Liver (tissue), 8 donors: ENCODE measurements at regions not wholly inside any gene's neighbourhood (a gene's known extent, or its start where the extent isn't known, plus 50 kb on each side); places are given as distances from the start of the nearest gene placed in this dataset.

Source experiments
- DNase-seq: peaks from one replicate; pipeline ENCODE4 v3.0.0-alpha.2; 2017; ENCODE audit warnings: low spot score
- H3K27ac ChIP-seq, 2 donors: one replicate each; pipeline ENCODE4 v1.7.0; 2013; ENCODE audit warnings: inconsistent platforms in 2 of 2, low read length in 2 of 2, control low read depth in 1 of 2, low read depth in 1 of 2, mild to moderate bottlenecking in 1 of 2
- H3K27me3 ChIP-seq, 4 donors: one replicate each; pipeline versions ENCODE4 v1.6.1 to v1.7.0; 2013; ENCODE audit warnings: low read length in 3 of 4, inconsistent platforms in 1 of 4, mild to moderate bottlenecking in 1 of 4, moderate library complexity in 1 of 4; ENCODE audit not compliant: control insufficient read depth in 4 of 4, insufficient read depth in 4 of 4
- H3K36me3 ChIP-seq, 4 donors: one replicate each; pipeline versions ENCODE4 v1.6.1 to v1.7.0; 2013; ENCODE audit warnings: low read length in 3 of 4, mild to moderate bottlenecking in 3 of 4, low read depth in 1 of 4, moderate library complexity in 1 of 4; ENCODE audit not compliant: control insufficient read depth in 4 of 4, insufficient read depth in 3 of 4
- H3K4me1 ChIP-seq, 4 donors: one replicate each; pipeline versions ENCODE4 v1.6.1 to v1.7.0; 2013; ENCODE audit warnings: low read length in 3 of 4, mild to moderate bottlenecking in 3 of 4, moderate library complexity in 1 of 4; ENCODE audit not compliant: control insufficient read depth in 4 of 4, insufficient read depth in 4 of 4
- H3K4me3 ChIP-seq, 3 donors: one replicate each; pipeline versions ENCODE4 v1.6.1 to v1.7.0; 2013; ENCODE audit warnings: low read length in 3 of 3, control low read depth in 1 of 3, low read depth in 1 of 3, mild to moderate bottlenecking in 1 of 3
- H3K9ac ChIP-seq, 2 donors: one replicate each; pipeline ENCODE4 v1.7.0; 2013; ENCODE audit warnings: low read length in 2 of 2, mild to moderate bottlenecking in 2 of 2, moderate library complexity in 2 of 2, control low read depth in 1 of 2, low read depth in 1 of 2
- H3K9me3 ChIP-seq, 4 donors: one replicate each; pipeline versions ENCODE4 v1.6.1 to v1.7.0; 2013; ENCODE audit warnings: low read length in 3 of 4; ENCODE audit not compliant: control insufficient read depth in 4 of 4
- CTCF ChIP-seq: fragments of 150-350 bp; IDR thresholded peaks from 2 replicates; pipeline ENCODE4 v1.5.1; 2017; ENCODE audit warnings: improper control_type of control experiment, low read depth, low read length; ENCODE audit not compliant: missing input control
- EGR1 ChIP-seq, 2 donors: IDR thresholded peaks; 2 replicates each; pipeline ENCODE4 v1.6.1; 2016 to 2018; ENCODE audit warnings: antibody characterized with exemption in 2 of 2, low read depth in 2 of 2
- FOXA1 ChIP-seq: IDR thresholded peaks from 2 replicates; pipeline ENCODE4 v1.6.1; 2016; ENCODE audit warnings: antibody characterized with exemption
- FOXA2 ChIP-seq: IDR thresholded peaks from 2 replicates; pipeline ENCODE4 v1.6.1; 2016; ENCODE audit warnings: antibody characterized with exemption
- GABPA ChIP-seq, 2 donors: IDR thresholded peaks in 1 of 2; conservative IDR thresholded peaks in 1 of 2; 2 replicates each; pipeline ENCODE4 v1.6.1; 2016; ENCODE audit warnings: antibody characterized with exemption in 2 of 2, mild to moderate bottlenecking in 1 of 2, moderate library complexity in 1 of 2
- MAX ChIP-seq: IDR thresholded peaks from 2 replicates; pipeline ENCODE4 v1.6.1; 2016; ENCODE audit warnings: antibody characterized with exemption
- NR2F2 ChIP-seq: IDR thresholded peaks from 2 replicates; pipeline ENCODE4 v1.6.1; 2016; ENCODE audit warnings: antibody characterized with exemption
- RAD21 ChIP-seq, 2 donors: IDR thresholded peaks; 2 replicates each; pipeline ENCODE4 v1.6.1; 2016; ENCODE audit warnings: antibody characterized with exemption in 2 of 2, mild to moderate bottlenecking in 2 of 2
- REST ChIP-seq: IDR thresholded peaks from 2 replicates; pipeline ENCODE4 v1.6.1; 2016; ENCODE audit warnings: antibody characterized with exemption, mild to moderate bottlenecking
- RXRA ChIP-seq, 2 donors: IDR thresholded peaks; 2 replicates each; pipeline ENCODE4 v1.6.1; 2017 to 2018; ENCODE audit warnings: antibody characterized with exemption in 2 of 2, mild to moderate bottlenecking in 1 of 2
- TAF1 ChIP-seq: conservative IDR thresholded peaks from 2 replicates; pipeline ENCODE4 v1.6.1; 2016; ENCODE audit warnings: antibody characterized with exemption, mild to moderate bottlenecking
- YY1 ChIP-seq: IDR thresholded peaks from 2 replicates; pipeline ENCODE4 v1.6.1; 2016; ENCODE audit warnings: antibody characterized with exemption, mild to moderate bottlenecking
- ZBTB33 ChIP-seq: IDR thresholded peaks from 2 replicates; pipeline ENCODE4 v1.6.1; 2016; ENCODE audit warnings: antibody characterized with exemption
- WGBS: extraction: QIAGEN DNeasy Blood & Tissue Kit; methylation state at CpG from one replicate; pipeline ENCODE4 v1.1.7; 2013; 5-methylcytosine and 5-hydroxymethylcytosine counted together
- donor health status: healthy.
- donor health status: healthy.
- donor health status: healthy.
- donor health status: healthy.
- donor health status: healthy.

- 67% methylated on average over 2 of the region's 2 CpGs for WGBS
- DNase-seq: no peak
Observed at GRCh38 chr3:78337801-78338211, 1297.9 kb downstream of the ROBO2 start.

More at GRCh38 chr3:78337801-78338211, 1297.9 kb downstream of the ROBO2 start:
- Histone ChIP-seq H3K27ac (no peak overlapping the region), H3K36me3 (no peaks in the 10 kb centered on the region), H3K4me1 (no peaks in the 10 kb centered on the region), H3K4me3 (no peak overlapping the region), H3K27me3 (peaks cover 0 to 3% (median 0%) of the 10 kb centered on the region in 4 donors), H3K9ac (no peak overlapping the region), H3K9me3 (no peaks in the 10 kb centered on the region)
- TF ChIP-seq RAD21 (IDR thresholded peaks at IDR 0.05) (no peak), EGR1 (IDR thresholded peaks at IDR 0.05; ENCODE audit: low read depth in 2 of 2) (no peak), ZBTB33 (no peak), RXRA (IDR thresholded peaks at IDR 0.05) (no peak), NR2F2 (no peak), TAF1 (no peak), YY1 (no peak), FOXA1 (no peak), MAX (no peak), GABPA (IDR thresholded peaks at IDR 0.05 in 1 of 2, conservative IDR thresholded peaks at IDR 0.05 in 1 of 2) (no peak), CTCF (no peak), FOXA2 (no peak), REST (no peak)
